Fibroblast of skin of back (primary cell): ENCODE measurements at regions not wholly inside any gene's neighbourhood (a gene's known extent, or its start where the extent isn't known, plus 50 kb on each side); places are given as distances from the start of the nearest gene placed in this dataset.
"Not testable (repeated sequence)": the region's sequence is repeated elsewhere in the genome, so short reads cannot be mapped to it uniquely, and the experiment has no call there.

ENCODE experiments used
- DNase-seq: peaks from one replicate; pipeline ENCODE4 v3.0.0-alpha.2; 2013

GRCh38 chr2:144004742-144005141 lies 515.2 kb downstream of the ZEB2 start:
- no peak for DNase-seq

GRCh38 chr2:144003460-144004075 lies 516.4 kb downstream of the ZEB2 start:
- no peak for DNase-seq

- no peak for DNase-seq
Measured at GRCh38 chr2:143996974-143997373, 522.9 kb downstream of the ZEB2 start.

- no peak for DNase-seq
Measured at GRCh38 chr2:143994961-143995360, 525.0 kb downstream of the ZEB2 start.

- not testable (repeated sequence) for DNase-seq
Measured at GRCh38 chr2:143991596-143991995, 528.3 kb downstream of the ZEB2 start.

- DNase-seq = no peak
Measured at GRCh38 chr2:143988082-143988481, 531.8 kb downstream of the ZEB2 start.

GRCh38 chr2:143981428-143981827 lies 538.5 kb downstream of the ZEB2 start:
- DNase-seq = no peak

- DNase-seq = no peak
Measured at GRCh38 chr2:143977356-143977755, 542.6 kb downstream of the ZEB2 start.

- no peak for DNase-seq
Measured at GRCh38 chr2:143975216-143975615, 544.7 kb downstream of the ZEB2 start.

GRCh38 chr2:143974262-143974661 lies 545.7 kb downstream of the ZEB2 start:
- peak; percentile 60 for DNase-seq

- DNase-seq = no peak
Measured at GRCh38 chr2:143968860-143969259, 551.1 kb downstream of the ZEB2 start.

GRCh38 chr2:143968360-143968759 lies 551.6 kb downstream of the ZEB2 start:
- DNase-seq = no peak

GRCh38 chr2:143965493-143966164 lies 554.3 kb downstream of the ZEB2 start:
- DNase-seq = no peak

- no peak for DNase-seq
Measured at GRCh38 chr2:143964891-143965290, 555.0 kb downstream of the ZEB2 start.

GRCh38 chr2:143960177-143960576 lies 559.7 kb downstream of the ZEB2 start:
- no peak for DNase-seq

GRCh38 chr2:143957321-143957720 lies 562.6 kb downstream of the ZEB2 start:
- no peak for DNase-seq

GRCh38 chr2:143955401-143956065 lies 564.4 kb downstream of the ZEB2 start:
- peak; percentile 92 for DNase-seq

- DNase-seq = no peak
Measured at GRCh38 chr2:143954844-143955243, 565.1 kb downstream of the ZEB2 start.

GRCh38 chr2:143954186-143954585 lies 565.7 kb downstream of the ZEB2 start:
- DNase-seq = peak; percentile 54

- DNase-seq = no peak
Measured at GRCh38 chr2:143953451-143954030, 566.4 kb downstream of the ZEB2 start.

GRCh38 chr2:143952536-143952935 lies 567.4 kb downstream of the ZEB2 start:
- no peak for DNase-seq

- no peak for DNase-seq
Measured at GRCh38 chr2:143950704-143951103, 569.2 kb downstream of the ZEB2 start.

GRCh38 chr2:143949121-143949848 lies 570.6 kb downstream of the ZEB2 start:
- DNase-seq = peak; percentile 58
